Kidney epithelial cell (primary cell): ENCODE measurements at regions not wholly inside any gene's neighbourhood (a gene's known extent, or its start where the extent isn't known, plus 50 kb on each side); places are given as distances from the start of the nearest gene placed in this dataset.

Source experiments
- DNase-seq: peaks from one replicate; pipeline ENCODE4 v3.0.0-alpha.2; 2010; ENCODE audit warnings: low read depth
- H3K27me3 ChIP-seq: 2 replicates; pipeline ENCODE4 v1.6.0; 2011; ENCODE audit warnings: low read length; ENCODE audit not compliant: control insufficient read depth, insufficient read depth
- H3K36me3 ChIP-seq: 2 replicates; pipeline ENCODE4 v1.5.1; 2011; ENCODE audit warnings: low read length; ENCODE audit not compliant: control insufficient read depth, insufficient read depth
- H3K4me3 ChIP-seq: 2 replicates; pipeline ENCODE4 v1.5.1; 2011; ENCODE audit warnings: low read depth, mild to moderate bottlenecking, control low read depth, low read length
- CTCF ChIP-seq: IDR thresholded peaks from 2 replicates; pipeline ENCODE4 v1.5.1; 2011; ENCODE audit warnings: mild to moderate bottlenecking, moderate library complexity, low read length, control low read depth, inconsistent platforms; ENCODE audit not compliant: insufficient read depth, poor library complexity, severe bottlenecking

GRCh38 chr7:81361769-81362312 lies 408.0 kb downstream of the HGF start:
- H3K27me3 ChIP-seq: no peaks in the 10 kb centered on the region
- DNase-seq: no peak
- no peak for TF ChIP-seq CTCF
- no peaks in the 10 kb centered on the region for H3K36me3 ChIP-seq
- no peak overlapping the region for H3K4me3 ChIP-seq

- no peak for TF ChIP-seq CTCF
- DNase-seq: no peak
- Histone ChIP-seq H3K27me3 (no peaks in the 10 kb centered on the region), H3K4me3 (no peak overlapping the region), H3K36me3 (no peaks in the 10 kb centered on the region)
These were observed 413.9 kb downstream of the HGF start for GRCh38 chr7:81355911-81356310.

- no peak for TF ChIP-seq CTCF
- no peaks in the 10 kb centered on the region for H3K27me3 ChIP-seq
- H3K4me3 ChIP-seq: no peak overlapping the region
- H3K36me3 ChIP-seq: no peaks in the 10 kb centered on the region
- DNase-seq: no peak
These were observed 420.8 kb downstream of the HGF start for GRCh38 chr7:81349044-81349443.

GRCh38 chr7:81339946-81340345 lies 421.1 kb upstream of the SEMA3C start:
- DNase-seq: no peak
- H3K27me3 ChIP-seq: no peaks in the 10 kb centered on the region
- TF ChIP-seq CTCF: no peak
- no peaks in the 10 kb centered on the region for H3K36me3 ChIP-seq
- no peak overlapping the region for H3K4me3 ChIP-seq

GRCh38 chr7:81333536-81333935 lies 414.7 kb upstream of the SEMA3C start:
- no peak for DNase-seq
- H3K36me3 ChIP-seq: no peaks in the 10 kb centered on the region

More at GRCh38 chr7:81333536-81333935, 414.7 kb upstream of the SEMA3C start:
- Histone ChIP-seq H3K27me3 (no peaks in the 10 kb centered on the region), H3K4me3 (no peak overlapping the region)
- no peak for TF ChIP-seq CTCF
